ENCODE measurements at regions not wholly inside any gene's neighbourhood (a gene's known extent, or its start where the extent isn't known, plus 50 kb on each side); places are given as distances from the start of the nearest gene placed in this dataset.

DNA sequence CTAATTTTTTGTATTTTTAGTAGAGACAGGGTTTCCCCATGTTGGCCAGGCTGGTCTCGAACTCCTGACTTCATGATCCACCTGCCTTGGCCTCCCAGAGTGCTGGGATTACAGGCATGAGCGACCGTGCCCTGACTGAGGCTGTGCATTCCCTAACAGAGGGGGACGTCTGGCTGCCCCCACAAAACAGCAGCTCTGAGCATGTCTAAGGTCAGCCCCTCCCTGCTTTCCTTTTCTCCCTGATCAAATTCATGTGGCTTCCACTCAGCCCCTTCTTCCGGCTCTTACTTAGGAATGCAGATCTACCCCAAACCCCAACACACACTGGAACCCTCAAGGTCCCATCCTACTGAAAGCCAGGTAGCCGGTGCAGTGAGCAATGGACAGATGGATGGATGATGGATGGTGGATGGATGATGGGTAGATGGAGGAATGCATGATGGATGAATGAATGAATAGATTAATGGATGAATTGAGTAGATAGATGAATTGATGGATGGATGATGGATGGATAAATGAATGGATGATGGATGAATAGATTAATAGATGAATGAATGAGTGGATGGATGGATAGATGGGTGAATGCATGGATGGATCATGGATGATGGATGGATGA, 91.5 kb upstream of the BHLHE23 start:
- TF ChIP-seq MYC (IDR thresholded peaks at IDR 0.05; ENCODE audit: low read depth, low read length), result no peak
- no peak for TF ChIP-seq MYC (CRISPR knock-in tag; IDR thresholded peaks at IDR 0.05; ENCODE audit: borderline replicate concordance, low read depth)
- no peak for TF ChIP-seq FOXM1 (IDR thresholded peaks at IDR 0.05; ENCODE audit: low read depth)
- no peak for TF ChIP-seq FOXM1 (CRISPR knock-in tag; IDR thresholded peaks at IDR 0.05; ENCODE audit: low read depth)

All from K562 (cell line).